Jurkat, Clone E6-1 (cell line): ENCODE measurements at regions not wholly inside any gene's neighbourhood (a gene's known extent, or its start where the extent isn't known, plus 50 kb on each side); places are given as distances from the start of the nearest gene placed in this dataset.
"Not testable (repeated sequence)": the region's sequence is repeated elsewhere in the genome, so short reads cannot be mapped to it uniquely, and the experiment has no call there.

ENCODE experiments used
- DNase-seq: peaks from one replicate; pipeline ENCODE4 v3.0.0-alpha.2; 2011; ENCODE audit warnings: low read depth, low spot score
- H3K4me3 ChIP-seq: 2 replicates; pipeline ENCODE4 v1.5.1; 2011; ENCODE audit warnings: mild to moderate bottlenecking, low read length, control low read depth, moderate library complexity

DNA sequence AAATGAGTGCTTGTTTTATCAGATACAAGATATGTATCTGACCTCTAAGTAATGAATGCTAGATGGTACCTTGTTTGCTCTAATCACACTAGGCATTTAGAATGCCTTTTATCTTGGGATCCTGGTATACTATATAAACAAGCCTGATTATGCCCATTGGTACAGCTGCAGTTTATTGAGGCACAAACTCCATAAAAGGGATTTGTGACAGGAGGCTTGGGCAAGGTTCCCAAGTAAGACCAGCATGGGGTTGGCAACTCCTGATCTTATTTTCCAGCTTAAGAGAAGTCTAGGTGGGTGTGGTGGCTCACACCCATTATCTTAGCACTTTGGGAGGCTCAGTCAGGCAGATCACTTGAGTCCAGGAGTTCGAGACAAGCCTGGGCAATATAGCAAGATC, 93.9 kb upstream of the DMRT1 start:
- no peak overlapping the region for H3K4me3 ChIP-seq
- DNase-seq = no peak

DNA sequence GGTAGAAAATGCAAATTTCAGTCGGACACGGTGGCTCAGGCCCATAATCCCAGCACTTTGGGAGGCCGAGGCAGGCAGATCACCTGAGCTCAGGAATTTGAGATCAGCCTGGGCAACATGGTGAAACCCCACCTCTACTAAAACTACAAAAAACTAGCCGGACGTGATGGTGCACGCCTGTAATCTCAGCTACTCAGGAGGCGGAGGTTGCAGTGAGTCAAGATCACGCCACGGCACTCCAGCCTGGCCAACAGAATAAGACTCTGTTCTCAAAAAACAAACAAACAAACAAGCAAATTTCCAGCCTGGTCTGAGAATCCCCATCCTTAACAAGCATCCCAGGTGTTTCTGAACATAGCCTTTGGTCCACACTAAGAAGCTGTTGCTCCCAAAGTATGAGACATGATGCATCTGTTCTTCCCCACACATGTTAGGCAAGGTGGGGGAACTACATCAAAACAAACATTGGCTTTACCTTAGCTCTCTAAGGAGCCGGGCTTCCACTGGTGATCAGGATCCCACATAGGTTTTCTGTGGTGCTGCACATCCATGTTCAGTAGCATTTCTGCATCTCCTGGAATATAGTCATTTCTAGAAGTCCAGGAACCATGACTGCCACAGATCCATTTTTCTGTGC, 92.5 kb upstream of the DMRT1 start:
- peak overlapping the region; percentile 43 for H3K4me3 ChIP-seq

DNA sequence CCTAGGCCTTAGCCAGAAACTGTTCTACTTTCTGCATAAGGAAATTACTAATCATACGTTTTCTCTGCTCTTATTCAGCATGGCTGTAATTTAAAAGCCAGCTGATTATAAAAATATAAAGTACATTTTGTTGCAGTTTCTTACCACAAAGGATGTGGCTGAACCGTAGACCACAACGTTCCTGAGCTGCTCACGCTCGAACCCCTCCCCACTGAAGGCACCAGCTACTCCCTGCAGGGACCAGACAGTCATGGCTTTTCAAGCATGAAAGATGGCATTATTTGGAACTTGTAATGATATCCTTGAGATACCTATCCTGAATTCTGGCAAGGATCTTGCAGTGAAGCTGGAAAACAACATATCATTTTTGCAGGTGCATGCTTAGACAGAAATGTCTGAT, 91.8 kb upstream of the DMRT1 start:
- peak overlapping the region; percentile 43 for H3K4me3 ChIP-seq

More for the DNA sequence above, 92.5 kb upstream of the DMRT1 start:
- no peak for DNase-seq

DNA sequence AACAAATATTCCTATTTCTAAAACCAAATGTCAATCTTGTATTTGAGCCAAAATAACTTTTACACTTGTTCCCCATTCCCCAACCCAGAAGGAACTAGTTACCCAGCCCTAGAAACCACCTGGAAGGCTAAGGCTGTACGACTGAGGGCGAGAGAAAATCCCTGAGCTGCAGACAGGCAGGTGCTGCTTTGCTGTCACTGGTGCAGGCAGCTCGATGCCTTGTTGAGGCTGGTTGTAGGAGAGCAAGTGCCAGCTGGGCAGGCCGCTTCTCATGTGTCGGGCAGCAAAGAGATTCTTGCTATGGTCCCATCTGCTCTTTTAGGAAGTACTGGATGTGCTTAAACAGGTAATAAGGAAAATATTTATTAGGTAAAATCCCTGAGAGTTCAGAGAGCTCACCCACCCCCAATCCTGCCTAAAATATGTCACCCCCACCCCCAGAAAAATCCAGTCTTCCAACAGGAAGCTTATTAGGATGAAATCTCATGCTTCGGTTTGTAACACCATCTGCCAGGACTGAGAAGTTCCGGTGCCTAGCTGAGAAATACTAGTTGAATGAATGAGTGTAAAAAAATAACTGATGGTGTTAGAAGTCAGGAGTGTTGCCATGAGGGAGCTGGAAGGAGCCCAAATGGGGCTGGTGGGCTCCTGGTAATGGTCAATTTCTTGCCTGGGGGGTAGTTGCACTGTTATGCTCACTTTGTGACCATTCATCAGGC, 91.1 kb upstream of the DMRT1 start:
- H3K4me3 ChIP-seq = no peak overlapping the region; the same call in 1 of the 2 replicates
- no peak for DNase-seq

More for the DNA sequence above, 91.8 kb upstream of the DMRT1 start:
- DNase-seq = peak; percentile 94

DNA sequence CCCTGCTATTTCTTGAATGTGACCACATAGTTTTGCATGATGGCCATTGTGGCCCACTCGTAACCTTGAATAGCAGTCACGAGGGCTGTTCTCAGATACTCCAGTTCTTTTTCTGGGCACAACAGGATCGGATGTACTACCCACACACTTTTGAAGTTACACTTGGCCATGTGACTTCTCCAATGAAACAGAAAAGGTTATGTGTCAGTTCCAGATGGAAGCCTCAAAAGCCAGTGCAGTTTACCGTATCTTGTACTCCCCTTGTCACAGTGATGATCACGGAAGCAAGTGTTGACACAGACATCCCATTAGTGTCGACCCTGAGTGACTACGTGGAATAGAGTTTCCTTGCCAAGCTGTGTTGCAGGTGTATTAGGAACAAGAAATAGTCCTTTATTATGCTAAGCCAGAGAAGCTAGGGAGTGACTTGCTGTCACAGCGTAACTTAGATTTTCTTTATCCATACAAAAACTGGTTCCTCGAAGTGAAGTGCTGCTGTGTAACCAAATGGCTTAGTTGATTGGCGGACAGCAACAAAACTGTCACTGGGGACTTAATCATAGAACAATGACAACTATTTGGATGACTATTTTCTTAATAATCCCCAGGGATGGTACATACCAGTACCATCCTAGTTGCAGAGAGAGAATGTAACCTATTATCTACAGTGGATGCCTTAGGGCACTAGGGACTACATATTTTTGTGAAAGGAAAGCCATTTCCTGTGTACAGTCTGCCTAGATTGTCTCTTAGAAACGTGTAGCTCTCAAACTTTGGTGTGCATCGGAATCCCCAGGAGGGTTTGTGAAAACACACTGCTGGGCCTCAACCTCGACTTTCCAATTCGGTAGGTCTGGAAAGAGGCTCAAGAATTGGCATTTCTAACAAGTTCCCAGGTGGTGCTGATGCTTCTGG, 90.1 kb upstream of the DMRT1 start:
- no peak for DNase-seq
- H3K4me3 ChIP-seq = no peak overlapping the region

DNA sequence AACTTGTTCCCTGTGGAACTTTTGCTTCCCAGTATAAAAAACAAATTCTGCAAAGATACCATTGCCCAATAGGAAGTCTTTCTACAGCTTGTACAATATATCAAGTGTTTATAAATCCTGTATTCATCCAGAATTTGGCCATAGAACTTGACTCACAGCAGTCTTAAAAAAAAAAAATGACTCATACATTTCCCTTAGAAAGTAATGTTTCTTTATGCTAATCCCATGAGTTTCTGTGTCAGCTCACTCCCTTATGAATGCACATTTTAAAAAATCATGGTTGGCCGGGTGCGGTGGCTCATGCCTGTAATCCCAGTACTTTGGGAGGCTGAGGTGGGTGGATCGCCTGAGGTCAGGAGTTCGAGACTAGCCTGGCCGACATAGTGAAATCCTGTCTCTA, 89.3 kb upstream of the DMRT1 start:
- no peak overlapping the region for H3K4me3 ChIP-seq
- no peak for DNase-seq

DNA sequence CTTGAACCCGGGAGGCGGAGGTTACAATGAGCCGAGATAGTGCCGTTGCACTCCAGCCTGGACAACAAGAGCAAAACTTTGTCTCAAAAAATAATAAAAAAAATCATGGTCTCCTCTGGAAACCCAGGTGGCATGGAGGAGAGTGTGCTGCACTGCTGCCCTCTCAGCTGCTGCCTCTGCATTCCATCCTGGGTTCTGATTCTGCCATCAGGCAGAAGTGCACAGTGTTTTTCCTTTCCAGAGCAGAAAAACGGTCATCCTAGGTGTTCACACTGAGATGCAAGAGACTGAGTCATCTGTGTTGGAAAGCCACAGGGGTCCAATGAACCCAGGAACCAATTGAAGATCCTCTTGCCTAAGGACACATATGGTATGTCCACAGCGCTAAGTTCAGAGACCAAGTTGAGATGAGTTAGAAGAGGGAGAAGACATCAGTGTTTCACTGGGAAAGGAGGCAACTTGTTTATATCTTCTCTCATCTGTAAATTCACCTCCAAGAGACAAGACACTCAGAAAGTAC, 88.8 kb upstream of the DMRT1 start:
- no peak for DNase-seq
- H3K4me3 ChIP-seq = no peak overlapping the region

DNA sequence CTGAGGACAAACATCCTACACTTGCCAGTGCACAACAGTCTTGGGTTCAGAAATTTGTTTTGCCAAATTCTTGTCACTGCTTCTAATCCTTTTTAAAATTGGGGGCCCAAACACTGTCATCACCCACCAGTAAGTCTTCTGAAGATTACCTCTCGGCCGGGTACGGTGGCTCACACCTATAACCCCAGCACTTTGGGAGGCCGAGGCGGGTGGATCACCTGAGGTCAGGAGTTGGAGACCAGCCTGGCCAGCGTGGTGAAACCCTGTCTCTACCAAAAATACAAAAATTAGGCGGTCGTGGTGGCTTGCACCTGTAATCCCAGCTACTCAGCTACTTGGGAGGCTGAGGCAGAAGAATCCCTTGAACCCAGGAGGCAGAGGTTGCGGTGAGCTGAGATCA, 87.8 kb upstream of the DMRT1 start:
- not testable (repeated sequence) for H3K4me3 ChIP-seq, DNase-seq

DNA sequence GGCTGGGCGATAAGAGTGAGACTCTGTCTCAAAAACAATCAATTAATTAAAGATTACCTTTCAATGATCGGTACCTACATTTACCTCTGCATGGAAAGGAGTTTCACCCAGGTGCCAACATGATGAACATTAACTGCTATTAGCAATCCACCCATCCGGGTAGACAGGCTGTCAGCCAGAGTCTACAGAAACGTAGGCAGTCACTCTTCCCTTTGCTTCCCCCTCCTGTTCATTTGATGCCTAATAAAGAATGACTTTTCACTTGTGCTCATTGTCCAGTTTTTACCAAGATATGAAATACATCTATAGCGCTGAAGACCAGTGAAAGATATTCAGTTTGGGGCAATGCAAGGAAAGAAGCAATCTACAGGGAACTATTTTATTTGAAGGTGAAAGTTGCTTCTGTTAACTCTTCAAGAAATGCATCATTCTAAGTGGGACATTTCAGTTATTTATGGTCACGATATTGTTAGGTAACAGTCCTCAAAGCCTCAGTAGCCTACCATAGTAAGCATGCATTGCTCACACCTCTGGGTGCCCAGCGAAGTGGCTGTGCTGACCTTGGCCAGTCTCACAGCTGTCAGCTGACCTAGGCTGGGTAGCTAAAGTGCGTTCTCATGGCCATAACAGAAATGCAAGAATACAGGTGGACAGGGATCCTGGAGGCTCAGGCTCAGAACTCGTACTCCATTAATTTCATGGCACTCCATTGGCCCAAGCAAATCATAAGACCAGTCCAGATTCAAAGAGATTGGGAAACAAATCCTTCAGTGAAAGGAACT, 87.2 kb upstream of the DMRT1 start:
- DNase-seq = no peak
- no peak overlapping the region for H3K4me3 ChIP-seq

DNA sequence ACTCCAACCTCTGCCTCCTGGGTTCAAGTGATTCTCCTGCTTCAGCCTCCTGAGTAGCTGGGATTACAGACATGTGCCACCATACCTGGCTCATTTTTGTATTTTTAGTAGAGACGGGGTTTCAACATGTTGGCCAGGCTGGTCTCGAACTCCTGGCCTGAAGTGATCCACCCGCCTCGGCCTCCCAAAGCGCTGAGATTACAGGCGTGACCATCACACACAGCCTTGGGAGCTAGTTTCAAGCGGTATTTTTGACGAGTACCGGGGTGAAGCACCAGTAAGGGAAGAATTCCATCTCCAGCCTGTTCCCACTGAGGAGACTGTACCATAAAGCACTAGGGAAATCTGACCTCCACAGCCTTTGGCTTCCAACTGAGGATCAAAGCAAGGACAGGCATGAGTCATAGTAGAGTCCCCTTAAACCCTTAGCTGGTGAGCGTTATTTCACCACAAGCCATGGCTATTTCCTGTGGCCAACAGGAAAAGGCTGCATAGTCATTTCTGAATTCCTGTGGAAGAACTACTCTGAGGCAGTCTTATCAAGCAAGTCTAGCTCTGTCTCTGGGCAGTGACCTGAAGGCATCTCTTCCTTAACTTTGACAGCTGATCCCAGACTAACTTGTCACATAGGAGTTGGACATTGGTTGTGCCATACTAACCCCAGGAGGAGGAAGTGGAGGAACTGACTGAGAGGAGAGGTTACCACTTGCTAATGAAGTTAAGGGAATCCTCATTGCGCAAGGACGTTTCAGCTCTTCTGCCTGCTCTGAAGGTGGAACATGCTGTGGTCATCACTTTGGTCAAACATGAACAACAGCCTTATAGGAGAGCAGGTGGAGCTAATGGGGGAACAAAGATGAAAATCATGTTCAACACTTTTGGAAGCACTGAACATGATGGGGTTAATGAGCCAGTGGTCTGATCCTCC, 85.8 kb upstream of the DMRT1 start:
- H3K4me3 ChIP-seq = no peak overlapping the region
- no peak for DNase-seq

DNA sequence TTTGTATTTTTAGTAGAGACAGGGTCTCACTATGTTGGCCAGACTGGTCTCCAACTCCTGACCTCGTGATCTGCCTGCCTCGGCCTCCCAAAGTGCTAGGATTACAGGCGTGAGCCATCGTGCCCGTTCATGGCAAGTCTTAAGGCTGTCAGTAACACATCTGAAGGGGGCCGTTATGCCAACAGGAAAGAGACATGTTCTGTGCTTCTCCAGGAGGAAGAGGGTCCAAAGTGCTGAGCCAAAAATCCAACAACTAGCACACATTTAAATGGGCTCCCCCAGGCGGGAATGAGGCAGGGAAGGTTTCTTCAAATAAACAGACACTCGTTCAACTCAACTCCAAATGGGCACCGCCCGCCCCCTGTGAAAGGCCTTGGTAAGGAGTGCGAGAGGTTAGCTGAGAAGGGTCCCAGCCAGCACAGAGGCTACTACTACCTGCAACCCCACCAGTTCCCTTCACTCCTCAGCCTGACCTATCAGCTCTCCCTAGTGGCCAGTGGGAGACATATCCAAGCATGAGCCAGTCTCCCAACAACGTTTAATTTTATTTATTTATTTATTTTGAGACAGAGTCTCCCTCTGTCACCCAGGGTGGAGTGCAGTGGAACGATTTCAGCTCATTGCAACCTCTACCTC, 84.1 kb upstream of the DMRT1 start:
- no peak overlapping the region for H3K4me3 ChIP-seq
- DNase-seq = no peak

DNA sequence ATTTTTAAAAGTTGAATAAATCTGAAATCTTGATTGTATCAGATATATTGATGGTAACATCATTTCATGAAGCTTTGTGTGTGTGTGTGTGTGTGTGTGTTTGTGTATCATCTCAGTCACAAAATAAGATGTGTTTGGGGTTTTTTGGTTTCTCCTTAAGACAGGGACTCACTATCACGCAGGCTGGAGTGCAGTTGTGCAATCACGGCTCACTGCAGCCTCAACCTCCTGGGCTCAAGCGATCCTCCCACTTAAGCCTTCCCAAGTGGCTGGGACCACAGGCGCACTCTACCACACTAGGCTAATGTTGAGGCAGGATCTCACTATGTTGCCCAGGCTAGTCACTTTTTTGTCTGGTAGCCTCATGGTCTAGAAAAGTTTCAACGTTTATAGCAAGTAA, 83.4 kb upstream of the DMRT1 start:
- no peak for DNase-seq
- H3K4me3 ChIP-seq = no peak overlapping the region

DNA sequence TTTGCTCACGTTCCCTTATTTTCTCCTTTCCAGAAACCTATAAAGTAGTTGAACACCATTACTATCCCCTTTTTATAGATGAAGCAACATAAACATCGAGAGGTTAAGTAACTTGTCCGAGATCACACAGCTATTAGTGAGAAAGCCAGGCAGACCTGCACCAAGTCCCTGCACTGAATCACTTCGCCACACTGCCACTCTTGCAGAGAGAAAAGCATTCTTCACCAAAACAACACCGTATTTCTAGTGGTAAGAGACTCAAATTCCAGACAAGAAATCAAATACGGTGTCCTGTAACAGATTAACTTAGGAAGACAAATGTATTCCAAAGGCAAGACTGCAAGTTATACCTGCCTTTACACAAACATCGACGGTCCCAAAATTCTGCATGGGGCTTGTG, 82.0 kb upstream of the DMRT1 start:
- no peak for DNase-seq
- no peak overlapping the region for H3K4me3 ChIP-seq

DNA sequence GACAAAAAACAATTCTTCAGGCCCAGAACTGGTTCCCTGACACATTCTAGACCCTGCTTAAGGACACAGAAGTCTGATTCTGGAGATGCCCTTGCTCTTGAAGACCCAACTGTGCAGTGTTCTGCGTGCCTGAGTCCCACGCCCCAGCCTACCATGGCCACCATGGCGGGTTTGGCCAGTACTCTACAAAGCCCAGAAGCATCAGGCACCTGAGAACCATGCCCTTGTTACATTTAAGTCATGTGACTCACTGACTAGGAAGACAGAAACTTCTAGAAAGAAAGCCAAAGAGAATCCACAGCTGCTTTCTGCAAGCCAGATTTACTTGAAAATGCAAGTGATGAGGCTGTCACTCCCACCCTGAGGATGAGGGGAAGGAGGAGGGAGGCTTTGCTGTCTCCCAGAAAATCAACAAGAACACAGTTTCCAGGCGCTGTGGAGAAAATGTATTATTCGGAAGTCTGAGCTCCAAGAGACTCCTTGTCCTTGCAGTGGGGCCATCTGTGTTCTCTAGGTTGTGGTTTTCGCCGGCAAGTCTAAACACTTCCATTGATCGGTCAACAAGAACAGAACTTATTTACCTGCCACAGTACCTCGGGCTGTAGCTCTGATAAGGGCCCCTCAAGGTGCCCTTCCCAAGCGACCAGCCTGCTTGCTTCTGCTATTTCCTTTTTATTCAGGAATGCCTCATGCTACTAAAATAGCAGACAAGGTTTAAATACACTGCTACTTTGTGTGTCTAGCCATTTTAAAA, 81.3 kb upstream of the DMRT1 start:
- no peak overlapping the region for H3K4me3 ChIP-seq
- no peak for DNase-seq

DNA sequence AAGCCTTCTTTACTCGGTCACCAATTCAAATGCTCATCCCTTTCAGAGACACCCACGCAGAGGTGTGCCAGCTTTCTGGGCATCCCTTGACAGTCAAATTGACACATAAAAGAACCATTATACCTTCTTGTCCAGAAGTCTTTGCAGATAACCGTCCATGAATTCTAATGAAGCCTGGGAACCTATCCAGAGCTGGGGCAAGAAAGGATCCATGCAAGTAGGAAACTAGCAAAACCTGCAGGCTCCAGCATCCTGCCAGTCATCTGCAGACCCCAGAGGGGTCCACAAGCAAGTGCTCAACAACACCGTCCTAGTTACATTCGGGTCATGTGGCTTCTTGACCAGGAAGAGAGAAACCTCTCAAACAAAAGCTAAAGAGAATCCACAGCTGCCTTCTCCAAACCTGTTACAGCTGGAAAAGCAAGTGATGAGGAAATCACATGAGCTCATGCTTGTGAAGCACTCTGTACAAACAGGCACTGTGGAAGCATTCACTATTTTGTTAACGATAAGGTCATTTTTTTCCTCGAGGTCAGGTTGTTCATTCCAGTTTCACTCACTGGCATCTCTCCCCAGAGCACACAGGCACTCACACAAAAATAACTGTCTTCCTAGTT, 80.2 kb upstream of the DMRT1 start:
- DNase-seq = no peak
- H3K4me3 ChIP-seq = no peak overlapping the region

DNA sequence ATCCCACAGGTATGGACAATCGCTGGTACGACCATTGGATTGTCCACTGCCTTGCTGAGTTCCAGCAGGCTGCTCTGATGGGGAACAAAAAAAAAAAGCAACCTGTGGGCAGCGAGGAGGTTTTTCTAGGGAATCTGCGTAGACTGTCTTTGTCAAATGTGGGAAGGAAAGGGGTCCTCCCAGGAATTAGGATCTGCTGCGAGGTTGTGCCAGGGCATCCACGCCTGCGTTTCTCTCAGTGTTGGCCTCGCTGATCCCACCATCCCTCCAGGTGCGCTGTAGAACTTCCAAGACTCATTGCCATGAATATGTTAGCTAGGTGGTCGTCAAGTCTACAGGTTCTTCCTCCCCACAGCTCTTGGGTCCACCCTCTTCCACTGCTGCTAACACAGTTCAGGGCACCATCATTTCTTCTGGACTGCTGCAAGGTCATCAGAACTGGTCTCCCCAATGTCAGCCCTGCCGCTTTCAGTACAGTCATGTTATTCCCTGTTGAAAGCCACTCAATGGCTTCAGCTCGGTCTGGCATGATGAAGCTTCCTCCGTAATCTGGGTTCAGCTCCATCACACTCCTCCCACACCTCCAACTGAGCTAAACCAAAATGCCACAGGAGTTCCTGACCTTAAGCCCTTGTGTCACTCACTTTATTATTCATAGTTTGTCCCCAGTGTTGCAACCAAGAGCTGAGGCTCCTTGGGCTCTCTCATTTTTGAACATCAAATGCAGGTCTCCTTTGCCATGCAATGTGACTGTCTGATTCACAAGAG, 79.5 kb upstream of the DMRT1 start:
- H3K4me3 ChIP-seq = no peak overlapping the region
- no peak for DNase-seq
